Muscle of back (tissue), 3 donors: ENCODE measurements at regions not wholly inside any gene's neighbourhood (a gene's known extent, or its start where the extent isn't known, plus 50 kb on each side); places are given as distances from the start of the nearest gene placed in this dataset.
A peak's percentile ranks its signal among the peaks of the same experiment; 100 is the strongest.

Experiments used
- DNase-seq, 3 donors: peaks; one replicate each; pipeline versions ENCODE4 v3.0.0 to v3.0.0-alpha.2; 2013

- DNase-seq, result no peak
These were observed 100.4 kb downstream of the SLIT2 start for GRCh38 chr4:20352163-20352431.

- no peak for DNase-seq
These were observed 101.9 kb downstream of the SLIT2 start for GRCh38 chr4:20353646-20354045.

GRCh38 chr4:20354120-20354519, 102.4 kb downstream of the SLIT2 start:
- no peak for DNase-seq

GRCh38 chr4:20356565-20356964, 104.9 kb downstream of the SLIT2 start:
- peak in 2 of 3 donors; percentile 61 to 66 for DNase-seq

GRCh38 chr4:20358110-20358509, 106.4 kb downstream of the SLIT2 start:
- DNase-seq, result no peak

- DNase-seq, result no peak
These were observed 108.0 kb downstream of the SLIT2 start for GRCh38 chr4:20359692-20360091.

GRCh38 chr4:20362148-20362547, 110.4 kb downstream of the SLIT2 start:
- DNase-seq, result no peak

- no peak for DNase-seq
These were observed 113.3 kb downstream of the SLIT2 start for GRCh38 chr4:20364969-20365368.

GRCh38 chr4:20367446-20367845, 115.7 kb downstream of the SLIT2 start:
- no peak for DNase-seq

GRCh38 chr4:20368926-20369325, 117.2 kb downstream of the SLIT2 start:
- peak in 2 of 3 donors; percentile 29 to 58 for DNase-seq

- DNase-seq, result peak in 1 of 3 donors; percentile 37
These were observed 118.6 kb downstream of the SLIT2 start for GRCh38 chr4:20370274-20370673.

- DNase-seq, result no peak
These were observed 124.4 kb downstream of the SLIT2 start for GRCh38 chr4:20376070-20376469.

- DNase-seq, result no peak
These were observed 126.5 kb downstream of the SLIT2 start for GRCh38 chr4:20378181-20378580.

GRCh38 chr4:20381005-20381404, 129.3 kb downstream of the SLIT2 start:
- no peak for DNase-seq

- DNase-seq, result no peak
These were observed 131.6 kb downstream of the SLIT2 start for GRCh38 chr4:20383283-20383682.

GRCh38 chr4:20383969-20384368, 132.3 kb downstream of the SLIT2 start:
- DNase-seq, result no peak

GRCh38 chr4:20384456-20384855, 132.8 kb downstream of the SLIT2 start:
- DNase-seq, result no peak

- DNase-seq, result no peak
These were observed 134.5 kb downstream of the SLIT2 start for GRCh38 chr4:20386001-20386740.

GRCh38 chr4:20386906-20387305, 135.2 kb downstream of the SLIT2 start:
- DNase-seq, result no peak

- DNase-seq, result no peak
These were observed 139.5 kb downstream of the SLIT2 start for GRCh38 chr4:20391198-20391597.

- DNase-seq, result no peak
These were observed 140.2 kb downstream of the SLIT2 start for GRCh38 chr4:20391912-20392311.

GRCh38 chr4:20393486-20394100, 141.9 kb downstream of the SLIT2 start:
- peak in 1 of 3 donors; percentile 40 for DNase-seq

GRCh38 chr4:20394512-20394911, 142.8 kb downstream of the SLIT2 start:
- no peak for DNase-seq
